ENCODE measurements at regions not wholly inside any gene's neighbourhood (a gene's known extent, or its start where the extent isn't known, plus 50 kb on each side); places are given as distances from the start of the nearest gene placed in this dataset.

- DNase-seq: no peak
Measured at GRCh38 chr3:44021651-44022594, 219.8 kb upstream of the TOPAZ1 start.

GRCh38 chr3:44023961-44024593 lies 217.6 kb upstream of the TOPAZ1 start:
- DNase-seq: no peak

- DNase-seq: no peak
Measured at GRCh38 chr3:44026220-44026865, 215.3 kb upstream of the TOPAZ1 start.

GRCh38 chr3:44029100-44029499 lies 212.6 kb upstream of the TOPAZ1 start:
- no peak for DNase-seq

- no peak for DNase-seq
Measured at GRCh38 chr3:44030285-44030684, 211.4 kb upstream of the TOPAZ1 start.

- no peak for DNase-seq
Measured at GRCh38 chr3:44030687-44031305, 210.9 kb upstream of the TOPAZ1 start.

- no peak for DNase-seq
Measured at GRCh38 chr3:44031387-44032380, 210.0 kb upstream of the TOPAZ1 start.

- no peak for DNase-seq
Measured at GRCh38 chr3:44032487-44032886, 209.2 kb upstream of the TOPAZ1 start.

GRCh38 chr3:44033123-44033522 lies 208.6 kb upstream of the TOPAZ1 start:
- no peak for DNase-seq

GRCh38 chr3:44036850-44037249 lies 204.8 kb upstream of the TOPAZ1 start:
- DNase-seq: no peak

- no peak for DNase-seq
Measured at GRCh38 chr3:44039006-44039405, 202.7 kb upstream of the TOPAZ1 start.

GRCh38 chr3:44041726-44042125 lies 200.0 kb upstream of the TOPAZ1 start:
- DNase-seq: no peak

GRCh38 chr3:44042772-44043171 lies 198.9 kb upstream of the TOPAZ1 start:
- no peak for DNase-seq

- DNase-seq: peak; percentile 15
Measured at GRCh38 chr3:44045476-44046275, 196.0 kb upstream of the TOPAZ1 start.

- no peak for DNase-seq
Measured at GRCh38 chr3:44047796-44048195, 193.9 kb upstream of the TOPAZ1 start.

GRCh38 chr3:44048196-44048924 lies 193.3 kb upstream of the TOPAZ1 start:
- DNase-seq: no peak

- no peak for DNase-seq
Measured at GRCh38 chr3:44048949-44049348, 192.7 kb upstream of the TOPAZ1 start.

GRCh38 chr3:44050101-44050500 lies 191.6 kb upstream of the TOPAZ1 start:
- no peak for DNase-seq

- no peak for DNase-seq
Measured at GRCh38 chr3:44050867-44051266, 190.8 kb upstream of the TOPAZ1 start.
